Lung (tissue), 11 donors: ENCODE measurements at regions not wholly inside any gene's neighbourhood (a gene's known extent, or its start where the extent isn't known, plus 50 kb on each side); places are given as distances from the start of the nearest gene placed in this dataset.
A peak's percentile ranks its signal among the peaks of the same experiment; 100 is the strongest.

Source experiments
- ATAC-seq: fragments of 200-7000 bp; cut with Tn5 transposase; one replicate; pipeline ENCODE4 v1.9.1; 2020; ENCODE audit warnings: moderate number of reproducible peaks; ENCODE audit not compliant: insufficient read depth, low FRiP score
- DNase-seq, 3 donors: peaks; one replicate each; pipeline ENCODE4 v3.0.0-alpha.2; 2013 to 2017
- H3K27ac ChIP-seq, 2 donors: one replicate each; pipeline ENCODE4 v1.5.1; 2013; ENCODE audit warnings: mild to moderate bottlenecking in 2 of 2, moderate library complexity in 2 of 2, control low read depth in 1 of 2, inconsistent platforms in 1 of 2, low read depth in 1 of 2, low read length in 1 of 2
- H3K27me3 ChIP-seq, 3 donors: one replicate each; pipeline ENCODE4 v1.5.1; 2013; ENCODE audit warnings: low read length in 2 of 3; ENCODE audit not compliant: control insufficient read depth in 3 of 3, insufficient read depth in 3 of 3
- H3K36me3 ChIP-seq, 4 donors: one replicate each; pipeline ENCODE4 v1.5.1; 2013; ENCODE audit warnings: low read length in 4 of 4, mild to moderate bottlenecking in 1 of 4, moderate library complexity in 1 of 4; ENCODE audit not compliant: control insufficient read depth in 4 of 4, insufficient read depth in 4 of 4
- H3K4me1 ChIP-seq, 5 donors: one replicate each; pipeline ENCODE4 v1.5.1; 2013; ENCODE audit warnings: low read length in 5 of 5, mild to moderate bottlenecking in 2 of 5, moderate library complexity in 1 of 5; ENCODE audit not compliant: control insufficient read depth in 5 of 5, insufficient read depth in 5 of 5
- H3K4me3 ChIP-seq: one replicate; pipeline ENCODE4 v1.5.1; 2013; ENCODE audit warnings: mild to moderate bottlenecking, control low read depth, moderate library complexity
- H3K9ac ChIP-seq, 2 donors: one replicate each; pipeline ENCODE4 v1.5.1; 2013; ENCODE audit warnings: low read length in 2 of 2, control low read depth in 1 of 2; ENCODE audit not compliant: insufficient read depth in 1 of 2
- H3K9me3 ChIP-seq, 4 donors: one replicate each; pipeline ENCODE4 v1.5.1; 2013; ENCODE audit warnings: low read length in 3 of 4, mild to moderate bottlenecking in 1 of 4, moderate library complexity in 1 of 4; ENCODE audit not compliant: control insufficient read depth in 4 of 4, insufficient read depth in 3 of 4
- CTCF ChIP-seq: IDR thresholded peaks from 2 replicates; pipeline ENCODE4 v1.5.1; 2012; ENCODE audit warnings: mild to moderate bottlenecking; ENCODE audit errors: control extremely low read depth, extremely low read depth
- WGBS, 2 donors: extraction: QIAGEN DNeasy Blood & Tissue Kit; methylation state at CpG; one replicate each; pipeline ENCODE4 v1.1.7; 2013; 5-methylcytosine and 5-hydroxymethylcytosine counted together
- donor health status: control.
- donor health status: control.
- donor health status: Bipolar disorder and iron deficiency.
- donor health status: healthy.
- donor health status: DM: yes; HTN: yes; CAD: no.

DNA sequence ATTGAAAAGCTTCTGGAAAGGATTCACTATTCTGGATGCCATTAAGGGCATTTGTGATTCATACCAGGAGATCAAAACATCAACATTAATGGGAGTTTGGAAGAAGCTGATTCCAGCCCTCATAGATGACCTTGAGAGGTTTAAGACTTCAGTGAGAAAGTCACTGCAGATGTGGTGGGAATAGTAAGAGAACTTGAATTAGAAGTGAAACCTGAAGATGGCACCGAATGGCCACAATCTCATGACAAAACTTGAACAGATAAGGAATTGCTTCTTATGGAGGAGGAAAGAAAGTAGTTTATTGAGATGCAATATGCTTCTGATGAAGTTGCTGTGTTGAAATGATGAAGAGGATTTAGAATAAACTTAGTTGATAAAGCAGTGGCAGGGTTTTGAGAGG is 254.6 kb upstream of the SLC24A2 start:
- Histone ChIP-seq H3K27ac (no peak overlapping the region), H3K4me3 (no peak overlapping the region), H3K27me3 (no peaks in the 10 kb centered on the region), H3K36me3 (no peaks in the 10 kb centered on the region), H3K4me1 (peaks cover 0 to 16% (median 8%) of the 10 kb centered on the region in 5 donors), H3K9ac (no peak overlapping the region), H3K9me3 (no peaks in the 10 kb centered on the region)
- DNase-seq, result no peak
- ATAC-seq, result no peak
- TF ChIP-seq CTCF, result no peak
- WGBS, 2 donors, result 84 to 91% methylated on average over 1 of the region's 1 CpG

GRCh38 chr9:20043035-20043434 is 254.2 kb upstream of the SLC24A2 start:
- ATAC-seq, result no peak
- no peak overlapping the region for H3K27ac ChIP-seq
- H3K9me3 ChIP-seq, result no peaks in the 10 kb centered on the region
- H3K4me1 ChIP-seq, result peaks cover 0 to 16% (median 8%) of the 10 kb centered on the region in 5 donors
- H3K27me3 ChIP-seq, result no peaks in the 10 kb centered on the region
- H3K4me3 ChIP-seq, result no peak overlapping the region
- TF ChIP-seq CTCF, result no peak
- DNase-seq, result no peak
- H3K36me3 ChIP-seq, result no peaks in the 10 kb centered on the region
- 42 to 66% methylated on average over 3 of the region's 3 CpGs for WGBS, 2 donors
- no peak overlapping the region for H3K9ac ChIP-seq

DNA sequence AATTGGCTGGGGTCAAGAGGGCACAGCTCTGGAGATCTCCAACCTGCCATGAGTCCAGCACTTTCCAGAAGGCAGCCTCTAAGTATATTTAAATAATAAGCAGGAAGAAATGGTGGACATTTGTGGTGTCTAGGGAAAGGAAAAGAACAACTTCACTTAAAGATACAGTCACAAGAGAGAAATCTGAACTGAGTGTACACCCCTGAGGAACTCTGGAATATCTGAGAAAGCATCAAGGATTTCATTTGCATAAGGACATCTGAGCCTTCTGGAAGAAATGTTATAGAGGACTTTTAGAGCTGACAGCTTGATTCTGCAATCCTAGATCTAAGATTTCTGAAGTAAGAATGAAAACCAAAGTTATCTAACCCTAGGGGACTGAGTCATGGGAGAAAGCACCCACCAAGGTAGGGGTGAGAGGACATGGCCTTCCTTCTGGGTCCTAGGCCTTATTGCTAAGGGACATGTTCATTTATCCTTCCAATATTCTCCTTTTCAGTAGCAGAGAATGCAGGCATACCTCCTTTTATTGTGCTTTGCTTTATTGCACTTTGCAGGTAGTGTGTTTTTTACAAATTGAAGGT is 253.4 kb upstream of the SLC24A2 start:
- ATAC-seq (no peak), DNase-seq (no peak)
- no peaks in the 10 kb centered on the region for H3K36me3 ChIP-seq
- H3K9me3 ChIP-seq, result no peaks in the 10 kb centered on the region
- TF ChIP-seq CTCF, result no peak
- H3K27me3 ChIP-seq, result no peaks in the 10 kb centered on the region
- no peak overlapping the region for H3K4me3 ChIP-seq
- H3K9ac ChIP-seq, result no peak overlapping the region
- H3K27ac ChIP-seq, result no peak overlapping the region
- peaks cover 0 to 16% (median 8%) of the 10 kb centered on the region in 5 donors for H3K4me1 ChIP-seq

DNA sequence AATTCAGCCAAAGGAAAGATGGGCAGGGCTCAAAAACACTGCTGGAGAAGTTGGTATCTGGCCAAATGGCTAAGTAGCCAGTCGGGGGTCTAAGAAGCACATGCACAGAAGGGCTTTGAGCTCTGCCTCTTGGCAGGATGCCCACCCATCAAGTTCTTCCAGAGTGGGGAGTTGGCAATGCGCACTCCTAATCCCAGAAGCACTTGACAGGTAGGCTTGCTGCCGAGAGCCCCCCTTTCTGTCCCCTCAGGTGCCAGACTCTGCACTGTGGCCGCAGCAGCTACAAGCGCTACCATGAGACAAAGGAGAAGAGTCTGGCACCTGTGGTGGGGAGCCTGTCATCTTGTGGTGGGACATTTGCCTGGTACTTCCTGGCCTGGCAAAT is 252.9 kb upstream of the SLC24A2 start:
- no peak for TF ChIP-seq CTCF
- H3K4me1 ChIP-seq, result peaks cover 0 to 16% (median 8%) of the 10 kb centered on the region in 5 donors
- peak; percentile 39 to 75 (median 72) for DNase-seq
- H3K27me3 ChIP-seq, result no peaks in the 10 kb centered on the region
- H3K36me3 ChIP-seq, result no peaks in the 10 kb centered on the region
- no peaks in the 10 kb centered on the region for H3K9me3 ChIP-seq
- H3K4me3 ChIP-seq, result no peak overlapping the region
- no peak overlapping the region for H3K9ac ChIP-seq
- WGBS, 2 donors, result 69 to 88% methylated on average over 5 of the region's 5 CpGs
- H3K27ac ChIP-seq, result no peak overlapping the region
- ATAC-seq, result no peak
